ENCODE measurements at regions not wholly inside any gene's neighbourhood (a gene's known extent, or its start where the extent isn't known, plus 50 kb on each side); places are given as distances from the start of the nearest gene placed in this dataset.
"Not testable (repeated sequence)": the region's sequence is repeated elsewhere in the genome, so short reads cannot be mapped to it uniquely, and the experiment has no call there.

- Histone ChIP-seq H3K4me1 (no peaks in the 10 kb centered on the region), H3K9me3 (no peaks in the 10 kb centered on the region), H3K27ac (no peak overlapping the region), H3K36me3 (no peaks in the 10 kb centered on the region), H3K4me3 (no peak overlapping the region), H3K27me3 (no peaks in the 10 kb centered on the region)
- DNase-seq = no peak
- no peak for TF ChIP-seq POLR2A (IDR thresholded peaks at IDR 0.05)
- 21 to 77% methylated on average over 1 of the region's 1 CpG for WGBS, 2 donors
- intact Hi-C loops (cut with DNase I) = no loop called here
Measured at GRCh38 chr11:25633230-25633629, 698.7 kb upstream of the ANO3 start.

DNA sequence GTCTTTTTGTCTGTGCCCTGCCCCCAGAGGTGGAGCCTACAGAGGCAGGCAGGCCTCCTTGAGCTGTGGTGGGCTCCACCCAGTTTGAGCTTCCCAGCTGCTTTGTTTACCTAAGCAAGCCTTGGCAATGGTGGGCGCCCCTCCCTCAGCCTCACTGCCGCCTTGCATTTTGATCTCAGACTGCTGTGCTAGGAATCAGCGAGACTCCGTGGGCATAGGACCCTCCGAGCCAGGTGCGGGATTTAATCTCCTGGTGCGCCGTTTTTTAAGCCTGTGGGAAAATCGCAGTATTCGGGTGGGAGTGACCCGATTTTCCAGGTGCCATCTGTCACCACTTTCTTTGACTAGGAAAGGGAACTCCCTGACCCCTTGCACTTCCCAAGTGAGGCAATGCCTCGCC lies 682.7 kb upstream of the ANO3 start:
- H3K4me3 ChIP-seq; H3K9me3 ChIP-seq; DNase-seq; H3K27me3 ChIP-seq; H3K36me3 ChIP-seq; H3K4me1 ChIP-seq; intact Hi-C loops (cut with DNase I); H3K27ac ChIP-seq: not testable (repeated sequence)
- 77 to 88% methylated on average over 12 of the region's 12 CpGs for WGBS, 2 donors

GRCh38 chr11:25650319-25650718 lies 681.6 kb upstream of the ANO3 start:
- WGBS, 2 donors = 95 to 96% methylated on average over 12 of the region's 12 CpGs

GRCh38 chr11:25655636-25656035 lies 676.3 kb upstream of the ANO3 start:
- Histone ChIP-seq H3K4me1 (no peaks in the 10 kb centered on the region), H3K27ac (no peak overlapping the region), H3K27me3 (no peaks in the 10 kb centered on the region), H3K36me3 (no peaks in the 10 kb centered on the region), H3K4me3 (no peak overlapping the region), H3K9me3 (no peaks in the 10 kb centered on the region)
- no peak for TF ChIP-seq POLR2AphosphoS5 (IDR thresholded peaks at IDR 0.05)
- intact Hi-C loops (cut with DNase I) = no loop called here
- WGBS, 2 donors = 82 to 86% methylated on average over 2 of the region's 2 CpGs
- no peak for DNase-seq

More at GRCh38 chr11:25650319-25650718, 681.6 kb upstream of the ANO3 start:
- no peak overlapping the region for H3K27ac ChIP-seq
- H3K4me1 ChIP-seq = no peaks in the 10 kb centered on the region
- H3K4me3 ChIP-seq = no peak overlapping the region
- H3K9me3 ChIP-seq = no peaks in the 10 kb centered on the region
- no peak for DNase-seq
- no peak for TF ChIP-seq POLR2AphosphoS5 (IDR thresholded peaks at IDR 0.05)
- no peak for TF ChIP-seq POLR2A (IDR thresholded peaks at IDR 0.05)
- TF ChIP-seq CTCF (IDR thresholded peaks at IDR 0.05) = no peak
- TF ChIP-seq EP300 (IDR thresholded peaks at IDR 0.05) = no peak
- intact Hi-C loops (cut with DNase I) = no loop called here
- no peaks in the 10 kb centered on the region for H3K36me3 ChIP-seq
- no peaks in the 10 kb centered on the region for H3K27me3 ChIP-seq

- H3K36me3 ChIP-seq = no peaks in the 10 kb centered on the region
- TF ChIP-seq EP300 (IDR thresholded peaks at IDR 0.05) (no peak), POLR2AphosphoS5 (IDR thresholded peaks at IDR 0.05) (no peak), CTCF (IDR thresholded peaks at IDR 0.05) (no peak), POLR2A (IDR thresholded peaks at IDR 0.05) (no peak)
- no peaks in the 10 kb centered on the region for H3K4me1 ChIP-seq
- H3K9me3 ChIP-seq = no peaks in the 10 kb centered on the region
- no peak overlapping the region for H3K4me3 ChIP-seq
- intact Hi-C loops (cut with DNase I) = no loop called here
- DNase-seq = no peak
- H3K27ac ChIP-seq = no peak overlapping the region
- H3K27me3 ChIP-seq = no peaks in the 10 kb centered on the region
- WGBS, 2 donors = 27 to 52% methylated on average over 2 of the region's 2 CpGs
Measured at GRCh38 chr11:25658916-25659315, 673.0 kb upstream of the ANO3 start.

GRCh38 chr11:25659706-25660105 lies 672.2 kb upstream of the ANO3 start:
- Histone ChIP-seq H3K4me1 (no peaks in the 10 kb centered on the region), H3K27me3 (no peaks in the 10 kb centered on the region), H3K9me3 (no peaks in the 10 kb centered on the region), H3K4me3 (no peak overlapping the region), H3K27ac (no peak overlapping the region), H3K36me3 (no peaks in the 10 kb centered on the region)
- intact Hi-C loops (cut with DNase I) = no loop called here
- DNase-seq = no peak
- no peak for TF ChIP-seq EP300 (IDR thresholded peaks at IDR 0.05)
- TF ChIP-seq POLR2A (IDR thresholded peaks at IDR 0.05) = no peak
- TF ChIP-seq CTCF (IDR thresholded peaks at IDR 0.05) = no peak
- no peak for TF ChIP-seq POLR2AphosphoS5 (IDR thresholded peaks at IDR 0.05)
- WGBS, 2 donors = 58% methylated on average over 3 of the region's 3 CpGs
